Fibroblast of villous mesenchyme (primary cell): ENCODE measurements at regions not wholly inside any gene's neighbourhood (a gene's known extent, or its start where the extent isn't known, plus 50 kb on each side); places are given as distances from the start of the nearest gene placed in this dataset.

Source experiments
- DNase-seq: peaks from one replicate; pipeline ENCODE4 v3.0.0-alpha.2; 2010; ENCODE audit warnings: low read depth
- H3K4me3 ChIP-seq: 2 replicates; pipeline ENCODE4 v1.5.1; 2011; ENCODE audit warnings: low read depth, mild to moderate bottlenecking, low read length
- TF ChIP-seq, protein P1 (sequence below): IDR thresholded peaks from 2 replicates; pipeline ENCODE4 v1.5.1; 2012; ENCODE audit warnings: low read depth, mild to moderate bottlenecking, low read length; ENCODE audit not compliant: insufficient read depth

DNA sequence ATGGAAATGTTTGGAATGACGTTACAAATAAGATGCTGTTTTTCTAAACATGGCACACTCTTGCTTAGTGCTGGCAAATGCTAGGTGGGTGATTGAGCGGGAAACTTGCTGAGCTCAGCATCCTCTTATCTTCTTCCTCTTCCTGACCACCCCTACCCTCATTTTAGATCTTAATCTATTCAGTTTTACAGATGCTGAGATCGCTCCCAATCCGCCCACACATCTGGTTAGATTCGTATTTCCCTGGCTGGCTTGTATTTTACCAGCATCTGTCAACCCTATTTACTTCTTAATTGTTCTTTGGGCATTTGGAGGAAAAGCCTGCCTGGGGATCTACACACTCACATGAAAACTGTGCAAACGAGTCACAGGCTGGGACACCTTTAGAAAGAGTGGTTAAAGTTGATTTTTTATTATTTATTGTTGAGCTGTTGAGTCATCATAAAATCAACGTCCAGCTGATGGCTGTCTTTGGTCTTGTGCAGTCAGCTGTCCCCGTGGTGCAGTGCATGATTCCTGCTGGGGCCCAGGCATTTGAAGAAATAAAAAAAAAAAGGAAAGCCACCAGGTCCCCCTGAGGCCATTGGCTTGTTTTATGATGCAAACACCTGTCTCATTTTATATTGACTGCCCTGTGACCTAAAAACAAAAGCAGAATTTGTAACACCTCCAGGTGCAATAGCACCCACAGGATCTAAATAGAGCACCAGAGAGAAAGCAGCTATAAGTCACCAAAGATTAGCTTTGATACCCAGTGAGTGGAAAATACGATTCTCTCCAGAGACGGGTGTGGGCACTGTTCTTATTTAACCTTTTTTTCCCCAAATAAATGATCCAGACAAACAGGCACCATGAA, 258.6 kb downstream of the HS3ST3B1 start:
- TF ChIP-seq, protein P1, sequence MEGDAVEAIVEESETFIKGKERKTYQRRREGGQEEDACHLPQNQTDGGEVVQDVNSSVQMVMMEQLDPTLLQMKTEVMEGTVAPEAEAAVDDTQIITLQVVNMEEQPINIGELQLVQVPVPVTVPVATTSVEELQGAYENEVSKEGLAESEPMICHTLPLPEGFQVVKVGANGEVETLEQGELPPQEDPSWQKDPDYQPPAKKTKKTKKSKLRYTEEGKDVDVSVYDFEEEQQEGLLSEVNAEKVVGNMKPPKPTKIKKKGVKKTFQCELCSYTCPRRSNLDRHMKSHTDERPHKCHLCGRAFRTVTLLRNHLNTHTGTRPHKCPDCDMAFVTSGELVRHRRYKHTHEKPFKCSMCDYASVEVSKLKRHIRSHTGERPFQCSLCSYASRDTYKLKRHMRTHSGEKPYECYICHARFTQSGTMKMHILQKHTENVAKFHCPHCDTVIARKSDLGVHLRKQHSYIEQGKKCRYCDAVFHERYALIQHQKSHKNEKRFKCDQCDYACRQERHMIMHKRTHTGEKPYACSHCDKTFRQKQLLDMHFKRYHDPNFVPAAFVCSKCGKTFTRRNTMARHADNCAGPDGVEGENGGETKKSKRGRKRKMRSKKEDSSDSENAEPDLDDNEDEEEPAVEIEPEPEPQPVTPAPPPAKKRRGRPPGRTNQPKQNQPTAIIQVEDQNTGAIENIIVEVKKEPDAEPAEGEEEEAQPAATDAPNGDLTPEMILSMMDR, result no peak
- DNase-seq, result no peak
- no peak overlapping the region for H3K4me3 ChIP-seq

DNA sequence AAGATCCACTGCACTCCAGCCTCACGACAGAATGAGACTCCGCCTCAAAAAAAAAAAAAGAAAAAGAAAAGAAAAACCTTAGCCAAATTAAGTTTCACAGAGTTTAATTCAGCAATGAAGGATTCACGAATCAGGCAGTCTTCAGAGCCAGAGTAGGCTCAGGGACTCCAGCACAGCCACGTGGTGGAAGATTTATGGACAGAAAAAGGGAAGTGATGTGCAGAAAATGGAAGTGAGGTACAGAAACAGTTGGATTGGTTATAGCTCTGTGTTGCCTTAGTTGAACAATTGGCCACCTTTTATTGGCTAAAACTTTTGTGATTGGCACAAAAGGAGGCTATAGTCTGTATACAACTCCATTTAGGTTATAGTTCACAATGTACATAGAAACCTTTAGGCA, 256.6 kb downstream of the HS3ST3B1 start:
- DNase-seq, result no peak
- TF ChIP-seq, protein P1, result no peak
- H3K4me3 ChIP-seq, result no peak overlapping the region

DNA sequence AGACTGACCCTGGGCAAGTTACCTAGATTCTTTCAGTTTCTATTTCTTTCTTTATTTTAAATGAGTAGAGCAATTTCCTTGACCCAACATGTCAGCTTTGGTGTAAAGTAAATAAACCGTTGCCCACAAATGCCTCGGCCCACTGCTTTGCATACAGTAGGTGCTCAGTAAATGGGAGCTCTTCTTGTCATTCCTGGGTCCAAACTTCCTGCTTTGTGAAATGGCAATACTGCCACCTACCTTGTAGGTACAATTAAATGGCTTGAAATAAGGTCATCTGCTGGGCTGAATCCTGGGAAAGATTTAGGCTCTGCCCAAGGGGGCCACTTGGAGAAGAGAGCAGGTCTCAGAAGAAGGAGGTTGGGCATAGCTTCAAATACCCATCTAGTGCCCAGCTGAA, 253.0 kb downstream of the HS3ST3B1 start:
- DNase-seq, result no peak
- no peak overlapping the region for H3K4me3 ChIP-seq
- TF ChIP-seq, protein P1, result no peak

DNA sequence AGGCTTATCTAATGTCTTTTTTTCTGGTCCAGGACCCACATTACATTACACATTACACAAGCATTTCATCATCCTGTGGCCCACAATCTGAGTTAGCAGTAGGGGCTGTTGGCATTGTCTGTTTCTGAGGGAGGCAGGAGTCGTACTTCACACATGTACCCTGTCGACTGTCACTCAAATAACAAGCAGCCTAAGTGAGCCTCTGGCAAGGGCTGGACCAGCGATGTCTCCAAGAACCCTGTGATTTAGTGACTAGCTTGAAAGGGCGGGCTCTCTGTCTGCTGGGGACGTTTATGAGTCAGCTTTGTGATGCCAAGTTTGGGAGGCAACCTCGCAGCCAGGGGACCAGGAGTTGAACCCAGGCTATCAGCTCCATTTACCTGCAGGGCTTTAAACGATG, 251.4 kb downstream of the HS3ST3B1 start:
- no peak overlapping the region for H3K4me3 ChIP-seq
- TF ChIP-seq, protein P1, result no peak
- no peak for DNase-seq

GRCh38 chr17:14547556-14547955, 246.7 kb downstream of the HS3ST3B1 start:
- H3K4me3 ChIP-seq, result no peak overlapping the region
- DNase-seq, result no peak
- TF ChIP-seq, protein P1, result no peak

GRCh38 chr17:14547016-14547415, 246.1 kb downstream of the HS3ST3B1 start:
- TF ChIP-seq, protein P1, result no peak
- H3K4me3 ChIP-seq, result no peak overlapping the region
- DNase-seq, result no peak
